ENCODE measurements at regions not wholly inside any gene's neighbourhood (a gene's known extent, or its start where the extent isn't known, plus 50 kb on each side); places are given as distances from the start of the nearest gene placed in this dataset.

DNA sequence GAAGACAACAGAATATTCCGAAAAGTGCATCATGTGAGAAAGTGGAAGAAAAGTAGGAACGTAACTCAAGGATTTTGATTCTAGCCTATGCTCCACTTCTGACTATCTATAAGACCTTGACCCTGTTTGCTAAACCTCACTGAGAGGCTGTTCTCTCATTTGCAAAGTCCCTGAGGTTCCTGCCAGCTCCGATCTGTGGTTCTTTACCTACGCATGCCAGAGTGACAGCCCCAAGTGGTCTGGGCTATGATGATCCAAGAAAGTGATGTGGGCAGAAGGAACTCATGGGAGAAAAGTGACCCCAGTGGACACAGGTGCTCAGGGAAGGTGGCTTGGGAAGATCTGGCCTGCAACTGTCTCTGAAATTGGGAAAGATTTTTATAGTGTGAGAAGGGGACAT is 301.1 kb upstream of the CDH11 start:
- H3K27ac Mint-ChIP-seq: no peak overlapping the region
- no peak for DNase-seq (ENCODE audit: low spot score)
- 0 out of 2 replicates have a peak, but pooled peaks cover 3% of the 10 kb centered on the region for H3K4me1 Mint-ChIP-seq
- H3K27me3 Mint-ChIP-seq (ENCODE audit: low read depth): no peaks in the 10 kb centered on the region
- TF ChIP-seq GABPB1 (CRISPR knock-in tag; IDR thresholded peaks at IDR 0.05): no peak
- no peak for TF ChIP-seq ZNF317 (CRISPR knock-in tag; IDR thresholded peaks at IDR 0.05; ENCODE audit: borderline replicate concordance, low read depth)
- no peak for TF ChIP-seq IRF2 (CRISPR knock-in tag; IDR thresholded peaks at IDR 0.05; ENCODE audit: borderline replicate concordance, low read depth)
- no peak for TF ChIP-seq SMAD4 (CRISPR knock-in tag; IDR thresholded peaks at IDR 0.05)
- TF ChIP-seq NFE2L1 (CRISPR knock-in tag; IDR thresholded peaks at IDR 0.05): no peak
- no peak for TF ChIP-seq SMAD3 (CRISPR knock-in tag; IDR thresholded peaks at IDR 0.05; ENCODE audit: borderline replicate concordance)
- TF ChIP-seq ZBTB43 (CRISPR knock-in tag; IDR thresholded peaks at IDR 0.05): no peak
- TF ChIP-seq, protein P1, sequence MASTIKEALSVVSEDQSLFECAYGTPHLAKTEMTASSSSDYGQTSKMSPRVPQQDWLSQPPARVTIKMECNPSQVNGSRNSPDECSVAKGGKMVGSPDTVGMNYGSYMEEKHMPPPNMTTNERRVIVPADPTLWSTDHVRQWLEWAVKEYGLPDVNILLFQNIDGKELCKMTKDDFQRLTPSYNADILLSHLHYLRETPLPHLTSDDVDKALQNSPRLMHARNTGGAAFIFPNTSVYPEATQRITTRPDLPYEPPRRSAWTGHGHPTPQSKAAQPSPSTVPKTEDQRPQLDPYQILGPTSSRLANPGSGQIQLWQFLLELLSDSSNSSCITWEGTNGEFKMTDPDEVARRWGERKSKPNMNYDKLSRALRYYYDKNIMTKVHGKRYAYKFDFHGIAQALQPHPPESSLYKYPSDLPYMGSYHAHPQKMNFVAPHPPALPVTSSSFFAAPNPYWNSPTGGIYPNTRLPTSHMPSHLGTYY (CRISPR knock-in tag; IDR thresholded peaks at IDR 0.05): no peak
- no peak for TF ChIP-seq CBFB (CRISPR knock-in tag; IDR thresholded peaks at IDR 0.05; ENCODE audit: low read depth)
- TF ChIP-seq GTF2I (CRISPR knock-in tag; conservative IDR thresholded peaks at IDR 0.05): no peak
- no peak for TF ChIP-seq HMGA2 (CRISPR knock-in tag; IDR thresholded peaks at IDR 0.05)
- TF ChIP-seq FOXJ3 (CRISPR knock-in tag; IDR thresholded peaks at IDR 0.05; ENCODE audit: borderline replicate concordance): no peak
- no peak for TF ChIP-seq JUN (CRISPR knock-in tag; IDR thresholded peaks at IDR 0.05)
- no peak for TF ChIP-seq SOX15 (CRISPR knock-in tag; IDR thresholded peaks at IDR 0.05)
- no peak for TF ChIP-seq ZNF425 (CRISPR knock-in tag; conservative IDR thresholded peaks at IDR 0.05)
- H3K4me3 Mint-ChIP-seq: no peak overlapping the region
- ChIA-PET CTCF (no interaction called here), POLR2A (no interaction called here)
- H3K36me3 Mint-ChIP-seq: no peaks in the 10 kb centered on the region
- no peak for ATAC-seq
- peaks cover 15% of the 10 kb centered on the region for H3K9me3 Mint-ChIP-seq

DNA sequence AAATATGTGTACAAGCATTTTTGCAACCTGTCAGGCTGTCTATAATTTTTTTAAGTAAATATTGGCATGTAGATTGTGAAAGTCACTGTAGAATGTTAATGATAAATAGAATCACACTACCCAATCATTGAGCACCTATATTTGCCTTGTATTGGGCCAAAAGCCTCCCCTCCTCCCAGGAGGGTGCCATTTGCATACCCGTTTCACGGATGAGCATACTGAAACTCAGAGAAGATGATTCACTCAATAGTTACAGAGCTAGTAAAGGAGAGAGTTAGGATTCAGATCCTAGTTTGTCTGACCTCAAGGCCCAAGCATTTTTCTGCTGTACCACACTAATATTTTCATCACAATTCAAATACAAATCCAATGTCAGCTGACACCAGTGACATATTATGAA is 299.7 kb upstream of the CDH11 start:
- ATAC-seq (no peak), DNase-seq (ENCODE audit: low spot score) (no peak)
- no peaks in the 10 kb centered on the region for H3K27me3 Mint-ChIP-seq (ENCODE audit: low read depth)
- CTCF ChIA-PET: no interaction called here
- POLR2A ChIA-PET: no interaction called here
- 0 out of 2 replicates have a peak, but pooled peaks cover 3% of the 10 kb centered on the region for H3K4me1 Mint-ChIP-seq
- H3K9me3 Mint-ChIP-seq: peaks cover 19% of the 10 kb centered on the region
- H3K27ac Mint-ChIP-seq: no peak overlapping the region
- TF ChIP-seq JUN (CRISPR knock-in tag; IDR thresholded peaks at IDR 0.05) (no peak), OVOL2 (CRISPR knock-in tag; IDR thresholded peaks at IDR 0.05; ENCODE audit: borderline replicate concordance) (no peak), ZNF416 (CRISPR knock-in tag; IDR thresholded peaks at IDR 0.05) (no peak), CTCF (IDR thresholded peaks at IDR 0.05) (no peak), SP1 (CRISPR knock-in tag; conservative IDR thresholded peaks at IDR 0.05) (no peak), NR1H2 (CRISPR knock-in tag; IDR thresholded peaks at IDR 0.05) (no peak), MYBL2 (CRISPR knock-in tag; IDR thresholded peaks at IDR 0.05) (no peak), ZNF263 (CRISPR knock-in tag; IDR thresholded peaks at IDR 0.05; ENCODE audit: low read depth) (no peak), E2F5 (CRISPR knock-in tag; IDR thresholded peaks at IDR 0.05) (no peak), NR3C1 (CRISPR knock-in tag; conservative IDR thresholded peaks at IDR 0.05; ENCODE audit: low read depth) (no peak)
- TF ChIP-seq, protein P2, sequence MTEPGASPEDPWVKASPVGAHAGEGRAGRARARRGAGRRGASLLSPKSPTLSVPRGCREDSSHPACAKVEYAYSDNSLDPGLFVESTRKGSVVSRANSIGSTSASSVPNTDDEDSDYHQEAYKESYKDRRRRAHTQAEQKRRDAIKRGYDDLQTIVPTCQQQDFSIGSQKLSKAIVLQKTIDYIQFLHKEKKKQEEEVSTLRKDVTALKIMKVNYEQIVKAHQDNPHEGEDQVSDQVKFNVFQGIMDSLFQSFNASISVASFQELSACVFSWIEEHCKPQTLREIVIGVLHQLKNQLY (CRISPR knock-in tag; IDR thresholded peaks at IDR 0.05): no peak
- TF ChIP-seq, protein P3, sequence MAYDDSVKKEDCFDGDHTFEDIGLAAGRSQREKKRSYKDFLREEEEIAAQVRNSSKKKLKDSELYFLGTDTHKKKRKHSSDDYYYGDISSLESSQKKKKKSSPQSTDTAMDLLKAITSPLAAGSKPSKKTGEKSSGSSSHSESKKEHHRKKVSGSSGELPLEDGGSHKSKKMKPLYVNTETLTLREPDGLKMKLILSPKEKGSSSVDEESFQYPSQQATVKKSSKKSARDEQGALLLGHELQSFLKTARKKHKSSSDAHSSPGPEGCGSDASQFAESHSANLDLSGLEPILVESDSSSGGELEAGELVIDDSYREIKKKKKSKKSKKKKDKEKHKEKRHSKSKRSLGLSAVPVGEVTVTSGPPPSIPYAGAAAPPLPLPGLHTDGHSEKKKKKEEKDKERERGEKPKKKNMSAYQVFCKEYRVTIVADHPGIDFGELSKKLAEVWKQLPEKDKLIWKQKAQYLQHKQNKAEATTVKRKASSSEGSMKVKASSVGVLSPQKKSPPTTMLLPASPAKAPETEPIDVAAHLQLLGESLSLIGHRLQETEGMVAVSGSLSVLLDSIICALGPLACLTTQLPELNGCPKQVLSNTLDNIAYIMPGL (CRISPR knock-in tag; IDR thresholded peaks at IDR 0.05): no peak
- H3K36me3 Mint-ChIP-seq: no peaks in the 10 kb centered on the region
- H3K4me3 Mint-ChIP-seq: no peak overlapping the region

All from WTC11 (cell line).